ENCODE measurements at regions not wholly inside any gene's neighbourhood (a gene's known extent, or its start where the extent isn't known, plus 50 kb on each side); places are given as distances from the start of the nearest gene placed in this dataset.

- no peak for TF ChIP-seq CTCF (IDR thresholded peaks at IDR 0.05; ENCODE audit: insufficient read depth, low read length, poor library complexity, severe bottlenecking)
- TF ChIP-seq EZH2phosphoT487 (conservative IDR thresholded peaks at IDR 0.05; ENCODE audit: low read length), result no peak
Measured at GRCh38 chr12:58313091-58313855, 371.9 kb downstream of the ATP23 start.
